ENCODE measurements at regions not wholly inside any gene's neighbourhood (a gene's known extent, or its start where the extent isn't known, plus 50 kb on each side); places are given as distances from the start of the nearest gene placed in this dataset.
A peak's percentile ranks its signal among the peaks of the same experiment; 100 is the strongest.
"Not testable (repeated sequence)": the region's sequence is repeated elsewhere in the genome, so short reads cannot be mapped to it uniquely, and the experiment has no call there.

DNA sequence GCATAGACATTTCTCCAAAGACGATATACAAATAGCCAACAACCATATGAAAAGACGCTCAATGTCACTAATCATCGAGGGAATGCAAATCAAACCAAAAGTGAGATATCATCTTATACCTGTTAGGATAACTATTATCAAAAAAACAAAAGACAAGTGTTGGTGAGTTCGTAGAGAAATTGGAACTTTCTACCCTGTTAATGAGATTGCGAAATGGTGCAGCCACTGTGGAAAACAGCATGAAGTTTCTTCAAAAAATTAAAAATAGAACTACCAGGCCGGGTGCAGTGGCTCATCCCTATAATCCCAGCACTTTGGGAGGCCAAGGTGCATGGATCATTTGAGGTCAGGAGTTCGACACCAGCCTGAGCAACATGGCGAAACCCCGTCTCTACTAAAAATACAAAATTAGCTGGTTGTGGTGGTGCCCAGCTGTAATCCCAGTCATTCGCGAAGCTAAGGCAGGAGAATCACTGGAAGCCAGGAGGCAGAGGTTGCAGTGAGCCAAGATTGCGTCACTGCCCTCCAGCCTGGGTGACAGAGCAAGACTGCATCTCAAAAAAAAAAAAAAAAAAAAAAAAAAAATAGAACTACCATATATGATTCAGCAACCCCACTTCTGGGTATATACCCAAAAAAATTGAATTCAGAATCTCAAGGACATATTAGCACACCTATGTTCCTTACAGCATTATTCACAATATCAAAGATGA lies 170.0 kb upstream of the ZNF184 start:
- Histone ChIP-seq H3K4me3 (replicated peaks in 1 of 4; ENCODE audit: control extremely low read depth in 1 of 4, insufficient read depth in 1 of 4, low read depth in 3 of 4, low read length in 4 of 4) (no peak overlapping the region), H3K27me3 (ENCODE audit: control insufficient read depth, insufficient read depth, low read length) (no peaks in the 10 kb centered on the region), H3K27ac (ENCODE audit: insufficient read depth, low read length) (no peak overlapping the region), H3K36me3 (ENCODE audit: control insufficient read depth, insufficient read depth, low read length) (no peaks in the 10 kb centered on the region), H3K4me1 (ENCODE audit: control insufficient read depth, extremely low read depth, insufficient read depth, low read length) (no peaks in the 10 kb centered on the region), H4K20me1 (ENCODE audit: control insufficient read depth, extremely low read depth, insufficient read depth, low read length) (no peaks in the 10 kb centered on the region), H2AFZ (ENCODE audit: low read length) (no peak overlapping the region), H3K4me2 (ENCODE audit: extremely low read depth, insufficient read depth, low read length) (no peak overlapping the region), H3K79me2 (ENCODE audit: control insufficient read depth, insufficient read depth, low read length) (no peaks in the 10 kb centered on the region), H3K9me3 (ENCODE audit: control insufficient read depth, insufficient read depth, low read depth, low read length) (no peaks in the 10 kb centered on the region), H3K9ac (ENCODE audit: insufficient read depth, low read length) (no peak overlapping the region)
- DNase-seq (ENCODE audit: low read depth in 2 of 2): no peak
- no peak for TF ChIP-seq EZH2 (IDR thresholded peaks at IDR 0.05; ENCODE audit: low read length, missing control alignments)
- TF ChIP-seq, protein P1, sequence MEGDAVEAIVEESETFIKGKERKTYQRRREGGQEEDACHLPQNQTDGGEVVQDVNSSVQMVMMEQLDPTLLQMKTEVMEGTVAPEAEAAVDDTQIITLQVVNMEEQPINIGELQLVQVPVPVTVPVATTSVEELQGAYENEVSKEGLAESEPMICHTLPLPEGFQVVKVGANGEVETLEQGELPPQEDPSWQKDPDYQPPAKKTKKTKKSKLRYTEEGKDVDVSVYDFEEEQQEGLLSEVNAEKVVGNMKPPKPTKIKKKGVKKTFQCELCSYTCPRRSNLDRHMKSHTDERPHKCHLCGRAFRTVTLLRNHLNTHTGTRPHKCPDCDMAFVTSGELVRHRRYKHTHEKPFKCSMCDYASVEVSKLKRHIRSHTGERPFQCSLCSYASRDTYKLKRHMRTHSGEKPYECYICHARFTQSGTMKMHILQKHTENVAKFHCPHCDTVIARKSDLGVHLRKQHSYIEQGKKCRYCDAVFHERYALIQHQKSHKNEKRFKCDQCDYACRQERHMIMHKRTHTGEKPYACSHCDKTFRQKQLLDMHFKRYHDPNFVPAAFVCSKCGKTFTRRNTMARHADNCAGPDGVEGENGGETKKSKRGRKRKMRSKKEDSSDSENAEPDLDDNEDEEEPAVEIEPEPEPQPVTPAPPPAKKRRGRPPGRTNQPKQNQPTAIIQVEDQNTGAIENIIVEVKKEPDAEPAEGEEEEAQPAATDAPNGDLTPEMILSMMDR (conservative IDR thresholded peaks at IDR 0.05 in 1 of 2, IDR thresholded peaks at IDR 0.05 in 1 of 2; ENCODE audit: low read depth in 1 of 2, low read length in 2 of 2): no peak

DNA sequence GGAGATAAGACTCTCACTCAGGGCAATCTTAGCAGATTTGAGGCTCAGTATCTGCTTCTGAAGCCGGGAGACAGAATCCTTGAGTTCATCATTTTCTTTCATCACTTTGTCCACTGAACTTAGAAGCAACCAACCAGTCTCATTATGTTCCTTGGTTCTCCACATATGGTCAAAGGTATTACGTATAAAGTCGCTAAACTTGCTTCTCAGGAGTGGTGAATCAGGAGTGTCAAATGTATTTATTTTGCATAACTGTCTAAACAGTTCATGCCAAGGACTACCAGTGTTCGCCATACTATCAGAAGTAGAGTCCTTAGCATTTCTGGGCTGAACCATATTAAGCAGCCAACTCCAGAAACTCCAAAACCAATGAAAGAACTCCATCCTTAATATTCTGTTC lies 163.0 kb upstream of the ZNF184 start:
- H3K79me2 ChIP-seq (ENCODE audit: control insufficient read depth, insufficient read depth, low read length); H3K27ac ChIP-seq (ENCODE audit: insufficient read depth, low read length); H3K9ac ChIP-seq (ENCODE audit: insufficient read depth, low read length); H3K4me2 ChIP-seq (ENCODE audit: extremely low read depth, insufficient read depth, low read length); H4K20me1 ChIP-seq (ENCODE audit: control insufficient read depth, extremely low read depth, insufficient read depth, low read length); H3K27me3 ChIP-seq (ENCODE audit: control insufficient read depth, insufficient read depth, low read length); H3K4me1 ChIP-seq (ENCODE audit: control insufficient read depth, extremely low read depth, insufficient read depth, low read length); H3K4me3 ChIP-seq (replicated peaks in 1 of 4; ENCODE audit: control extremely low read depth in 1 of 4, insufficient read depth in 1 of 4, low read depth in 3 of 4, low read length in 4 of 4); DNase-seq (ENCODE audit: low read depth in 2 of 2); H2AFZ ChIP-seq (ENCODE audit: low read length); H3K9me3 ChIP-seq (ENCODE audit: control insufficient read depth, insufficient read depth, low read depth, low read length); H3K36me3 ChIP-seq (ENCODE audit: control insufficient read depth, insufficient read depth, low read length): not testable (repeated sequence)

DNA sequence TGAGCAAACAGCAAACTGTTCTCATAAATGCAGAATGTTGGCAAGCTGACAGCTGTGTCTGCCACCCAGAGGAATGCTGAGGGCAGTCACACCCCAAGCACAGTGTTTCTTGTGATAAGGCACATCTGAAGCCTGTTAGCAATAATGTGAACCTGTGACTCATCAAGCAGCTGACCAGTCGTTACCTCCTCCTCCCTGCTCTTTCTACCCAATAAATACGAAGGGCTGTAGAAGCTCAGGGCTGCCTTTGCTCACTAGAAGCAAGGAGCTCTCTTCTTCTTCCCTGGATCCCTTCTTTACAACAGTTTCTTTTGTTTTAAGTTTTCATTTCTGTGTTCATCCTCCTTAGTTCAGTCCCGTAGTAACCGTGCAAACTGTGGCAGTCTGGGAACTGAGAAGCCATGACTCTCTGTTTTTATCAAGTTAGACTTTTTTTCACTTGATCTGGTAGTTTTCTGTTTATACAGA lies 160.3 kb upstream of the ZNF184 start:
- H3K36me3 ChIP-seq (ENCODE audit: control insufficient read depth, insufficient read depth, low read length); H2AFZ ChIP-seq (ENCODE audit: low read length); DNase-seq (ENCODE audit: low read depth in 2 of 2); H3K4me2 ChIP-seq (ENCODE audit: extremely low read depth, insufficient read depth, low read length); H3K27ac ChIP-seq (ENCODE audit: insufficient read depth, low read length); H3K27me3 ChIP-seq (ENCODE audit: control insufficient read depth, insufficient read depth, low read length); H3K4me1 ChIP-seq (ENCODE audit: control insufficient read depth, extremely low read depth, insufficient read depth, low read length); H3K9ac ChIP-seq (ENCODE audit: insufficient read depth, low read length); H4K20me1 ChIP-seq (ENCODE audit: control insufficient read depth, extremely low read depth, insufficient read depth, low read length); H3K4me3 ChIP-seq (replicated peaks in 1 of 4; ENCODE audit: control extremely low read depth in 1 of 4, insufficient read depth in 1 of 4, low read depth in 3 of 4, low read length in 4 of 4); H3K79me2 ChIP-seq (ENCODE audit: control insufficient read depth, insufficient read depth, low read length); H3K9me3 ChIP-seq (ENCODE audit: control insufficient read depth, insufficient read depth, low read depth, low read length): not testable (repeated sequence)

DNA sequence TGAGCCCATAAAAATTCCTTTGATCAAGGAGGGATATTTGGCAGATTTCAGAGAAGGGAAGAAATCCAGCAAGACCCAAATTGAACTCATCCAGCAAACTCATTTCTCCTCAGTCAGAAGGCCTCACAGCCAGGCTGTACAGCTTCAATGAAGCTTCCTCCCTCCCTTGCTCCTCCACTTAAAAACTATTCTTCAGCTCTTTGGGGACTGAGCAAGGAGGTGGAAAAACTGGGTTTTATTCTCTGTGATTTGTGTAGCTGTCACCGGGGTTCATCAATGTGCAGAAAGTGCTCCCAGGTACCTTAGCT lies 158.7 kb upstream of the ZNF184 start:
- Histone ChIP-seq H2AFZ (ENCODE audit: low read length) (no peak overlapping the region), H3K27me3 (ENCODE audit: control insufficient read depth, insufficient read depth, low read length) (no peaks in the 10 kb centered on the region), H3K4me1 (ENCODE audit: control insufficient read depth, extremely low read depth, insufficient read depth, low read length) (no peaks in the 10 kb centered on the region), H4K20me1 (ENCODE audit: control insufficient read depth, extremely low read depth, insufficient read depth, low read length) (no peaks in the 10 kb centered on the region), H3K4me3 (replicated peaks in 1 of 4; ENCODE audit: control extremely low read depth in 1 of 4, insufficient read depth in 1 of 4, low read depth in 3 of 4, low read length in 4 of 4) (peak overlapping the region in 1 of 4 experiments; percentile 61), H3K36me3 (ENCODE audit: control insufficient read depth, insufficient read depth, low read length) (no peaks in the 10 kb centered on the region), H3K4me2 (ENCODE audit: extremely low read depth, insufficient read depth, low read length) (no peak overlapping the region), H3K27ac (ENCODE audit: insufficient read depth, low read length) (no peak overlapping the region), H3K9ac (ENCODE audit: insufficient read depth, low read length) (no peak overlapping the region), H3K9me3 (ENCODE audit: control insufficient read depth, insufficient read depth, low read depth, low read length) (no peaks in the 10 kb centered on the region), H3K79me2 (ENCODE audit: control insufficient read depth, insufficient read depth, low read length) (no peaks in the 10 kb centered on the region)
- DNase-seq (ENCODE audit: low read depth in 2 of 2): no peak
- TF ChIP-seq, protein P1 (conservative IDR thresholded peaks at IDR 0.05 in 1 of 2, IDR thresholded peaks at IDR 0.05 in 1 of 2; ENCODE audit: low read depth in 1 of 2, low read length in 2 of 2): no peak
- TF ChIP-seq EZH2 (IDR thresholded peaks at IDR 0.05; ENCODE audit: low read length, missing control alignments): no peak
